Ovary (tissue), 3 donors: ENCODE measurements at regions not wholly inside any gene's neighbourhood (a gene's known extent, or its start where the extent isn't known, plus 50 kb on each side); places are given as distances from the start of the nearest gene placed in this dataset.

Experiments used
- EP300 ChIP-seq: sonication (generic); formaldehyde crosslinking; IDR thresholded peaks from one replicate; pipeline ENCODE4 v1.6.1; 2017; ENCODE audit warnings: antibody characterized with exemption
- POLR2A ChIP-seq: fragments of 450-650 bp; IDR thresholded peaks from one replicate; pipeline ENCODE4 v1.6.1; 2017; ENCODE audit warnings: antibody characterized with exemption, mild to moderate bottlenecking, moderate library complexity
- TF ChIP-seq, protein P1 (sequence below), 3 donors: fragments of 450-650 bp in 2 of 3; fragments of 200-600 bp in 1 of 3; IDR thresholded peaks; one replicate each; pipeline versions ENCODE4 v1.5.1 to v1.8.0; 2016 to 2022; ENCODE audit warnings: antibody characterized with exemption in 3 of 3, mild to moderate bottlenecking in 1 of 3
- donor health status: DM: no; HTN: no; CAD: no.

DNA sequence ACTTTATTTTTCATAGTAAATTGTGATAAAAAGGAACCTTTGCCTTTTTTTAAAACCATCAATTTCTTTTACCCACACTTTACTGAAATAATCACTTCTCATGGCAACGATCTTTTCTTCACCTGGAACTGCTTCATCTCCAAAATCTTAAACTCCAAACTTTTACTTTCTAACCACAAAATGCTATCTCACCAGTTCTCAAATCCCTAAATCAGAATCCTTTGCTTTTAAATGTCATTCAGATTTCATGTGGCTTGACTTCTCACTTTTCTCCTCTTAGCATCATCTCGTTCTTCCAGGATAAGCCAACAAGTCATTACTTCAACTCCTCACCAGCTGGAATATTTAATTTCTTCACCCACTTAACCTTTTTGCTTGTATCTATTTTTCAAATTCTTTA lies 284.3 kb upstream of the RASGEF1B start:
- TF ChIP-seq, protein P1, sequence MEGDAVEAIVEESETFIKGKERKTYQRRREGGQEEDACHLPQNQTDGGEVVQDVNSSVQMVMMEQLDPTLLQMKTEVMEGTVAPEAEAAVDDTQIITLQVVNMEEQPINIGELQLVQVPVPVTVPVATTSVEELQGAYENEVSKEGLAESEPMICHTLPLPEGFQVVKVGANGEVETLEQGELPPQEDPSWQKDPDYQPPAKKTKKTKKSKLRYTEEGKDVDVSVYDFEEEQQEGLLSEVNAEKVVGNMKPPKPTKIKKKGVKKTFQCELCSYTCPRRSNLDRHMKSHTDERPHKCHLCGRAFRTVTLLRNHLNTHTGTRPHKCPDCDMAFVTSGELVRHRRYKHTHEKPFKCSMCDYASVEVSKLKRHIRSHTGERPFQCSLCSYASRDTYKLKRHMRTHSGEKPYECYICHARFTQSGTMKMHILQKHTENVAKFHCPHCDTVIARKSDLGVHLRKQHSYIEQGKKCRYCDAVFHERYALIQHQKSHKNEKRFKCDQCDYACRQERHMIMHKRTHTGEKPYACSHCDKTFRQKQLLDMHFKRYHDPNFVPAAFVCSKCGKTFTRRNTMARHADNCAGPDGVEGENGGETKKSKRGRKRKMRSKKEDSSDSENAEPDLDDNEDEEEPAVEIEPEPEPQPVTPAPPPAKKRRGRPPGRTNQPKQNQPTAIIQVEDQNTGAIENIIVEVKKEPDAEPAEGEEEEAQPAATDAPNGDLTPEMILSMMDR (IDR thresholded peaks at IDR 0.05) = no peak
- TF ChIP-seq EP300 (no peak), POLR2A (no peak)
